ENCODE measurements at regions not wholly inside any gene's neighbourhood (a gene's known extent, or its start where the extent isn't known, plus 50 kb on each side); places are given as distances from the start of the nearest gene placed in this dataset.
"Not testable (repeated sequence)": the region's sequence is repeated elsewhere in the genome, so short reads cannot be mapped to it uniquely, and the experiment has no call there.

GRCh38 chr3:20836801-20837200 lies 650.8 kb upstream of the SGO1 start:
- no peak overlapping the region for H3K4me3 ChIP-seq
- no peaks in the 10 kb centered on the region for H4K20me1 ChIP-seq (ENCODE audit: insufficient read depth)
- no peaks in the 10 kb centered on the region for H3K9me2 ChIP-seq (ENCODE audit: insufficient read depth)
- H3K9me3 ChIP-seq (ENCODE audit: low read depth), result no peaks in the 10 kb centered on the region
- H3K9ac ChIP-seq, result no peak overlapping the region
- no peaks in the 10 kb centered on the region for H3K4me1 ChIP-seq (ENCODE audit: insufficient read depth)
- 70% methylated on average over 2 of the region's 2 CpGs for WGBS, 2 experiments (ENCODE audit: low coverage in 1 of 2, low lambda C conversion rate in 2 of 2, missing lambda C conversion rate in 2 of 2)
- no peaks in the 10 kb centered on the region for H3K79me2 ChIP-seq (ENCODE audit: insufficient read depth)
- no peak overlapping the region for H2AFZ ChIP-seq
- no peak for TF ChIP-seq EZH2 (IDR thresholded peaks at IDR 0.05; ENCODE audit: insufficient read depth, poor library complexity, severe bottlenecking)
- DNase-seq, result no peak
- H3K27ac ChIP-seq, result no peak overlapping the region
- no peaks in the 10 kb centered on the region for H3F3A ChIP-seq (ENCODE audit: insufficient read depth)
- H3K36me3 ChIP-seq (ENCODE audit: low read depth), result no peaks in the 10 kb centered on the region
- H3K4me2 ChIP-seq (ENCODE audit: unreplicated experiment), result no peak overlapping the region
- in situ Hi-C loops (cut with MboI), result no loop called here
- H3K27me3 ChIP-seq (replicated peaks; ENCODE audit: insufficient read depth), result no peaks in the 10 kb centered on the region

GRCh38 chr3:20832963-20833362 lies 647.0 kb upstream of the SGO1 start:
- H3K79me2 ChIP-seq (ENCODE audit: insufficient read depth), result no peaks in the 10 kb centered on the region
- no peak overlapping the region for H3K9ac ChIP-seq
- no peak overlapping the region for H3K4me3 ChIP-seq
- no peaks in the 10 kb centered on the region for H3K9me2 ChIP-seq (ENCODE audit: insufficient read depth)
- H2AFZ ChIP-seq, result no peak overlapping the region
- no peaks in the 10 kb centered on the region for H3F3A ChIP-seq (ENCODE audit: insufficient read depth)
- H3K4me2 ChIP-seq (ENCODE audit: unreplicated experiment), result no peak overlapping the region
- no peak for DNase-seq
- WGBS, 2 experiments (ENCODE audit: low coverage in 1 of 2, low lambda C conversion rate in 2 of 2, missing lambda C conversion rate in 2 of 2), result 60 to 73% methylated on average over 2 of the region's 2 CpGs
- H3K27ac ChIP-seq, result no peak overlapping the region
- H3K4me1 ChIP-seq (ENCODE audit: insufficient read depth), result no peaks in the 10 kb centered on the region
- no peaks in the 10 kb centered on the region for H3K36me3 ChIP-seq (ENCODE audit: low read depth)
- no peaks in the 10 kb centered on the region for H3K9me3 ChIP-seq (ENCODE audit: low read depth)
- in situ Hi-C loops (cut with MboI), result no loop called here
- H3K27me3 ChIP-seq (replicated peaks; ENCODE audit: insufficient read depth), result no peaks in the 10 kb centered on the region
- H4K20me1 ChIP-seq (ENCODE audit: insufficient read depth), result no peaks in the 10 kb centered on the region
- TF ChIP-seq EZH2phosphoT487 (IDR thresholded peaks at IDR 0.05; ENCODE audit: insufficient read depth, low read depth) (no peak), EZH2 (IDR thresholded peaks at IDR 0.05; ENCODE audit: insufficient read depth, poor library complexity, severe bottlenecking) (no peak)

- H3K9me2 ChIP-seq (ENCODE audit: insufficient read depth), result no peaks in the 10 kb centered on the region
- in situ Hi-C loops (cut with MboI), result no loop called here
- H3F3A ChIP-seq (ENCODE audit: insufficient read depth), result no peaks in the 10 kb centered on the region
- no peaks in the 10 kb centered on the region for H3K27me3 ChIP-seq (replicated peaks; ENCODE audit: insufficient read depth)
- H3K9ac ChIP-seq, result no peak overlapping the region
- H3K4me1 ChIP-seq (ENCODE audit: insufficient read depth), result no peaks in the 10 kb centered on the region
- no peak for DNase-seq
- TF ChIP-seq EZH2phosphoT487 (IDR thresholded peaks at IDR 0.05; ENCODE audit: insufficient read depth, low read depth) (no peak), EZH2 (IDR thresholded peaks at IDR 0.05; ENCODE audit: insufficient read depth, poor library complexity, severe bottlenecking) (no peak)
- no peaks in the 10 kb centered on the region for H4K20me1 ChIP-seq (ENCODE audit: insufficient read depth)
- no peak overlapping the region for H3K4me2 ChIP-seq (ENCODE audit: unreplicated experiment)
- H3K27ac ChIP-seq, result no peak overlapping the region
- no peak overlapping the region for H2AFZ ChIP-seq
- no peaks in the 10 kb centered on the region for H3K9me3 ChIP-seq (ENCODE audit: low read depth)
- no peaks in the 10 kb centered on the region for H3K79me2 ChIP-seq (ENCODE audit: insufficient read depth)
- no peaks in the 10 kb centered on the region for H3K36me3 ChIP-seq (ENCODE audit: low read depth)
- H3K4me3 ChIP-seq, result no peak overlapping the region
Observed at GRCh38 chr3:20822251-20822650, 636.2 kb upstream of the SGO1 start.

- H3K4me1 ChIP-seq (ENCODE audit: insufficient read depth); H3K4me2 ChIP-seq (ENCODE audit: unreplicated experiment); DNase-seq; H3K27ac ChIP-seq; H2AFZ ChIP-seq; H3K27me3 ChIP-seq (replicated peaks; ENCODE audit: insufficient read depth); in situ Hi-C loops (cut with MboI); H3K79me2 ChIP-seq (ENCODE audit: insufficient read depth); H3K4me3 ChIP-seq; H3K36me3 ChIP-seq (ENCODE audit: low read depth); H3K9me3 ChIP-seq (ENCODE audit: low read depth); H3K9ac ChIP-seq; H3K9me2 ChIP-seq (ENCODE audit: insufficient read depth); H3F3A ChIP-seq (ENCODE audit: insufficient read depth); H4K20me1 ChIP-seq (ENCODE audit: insufficient read depth): not testable (repeated sequence)
- WGBS, 2 experiments (ENCODE audit: low coverage in 1 of 2, low lambda C conversion rate in 2 of 2, missing lambda C conversion rate in 2 of 2), result 52 to 70% methylated on average over 9 of the region's 9 CpGs
Observed at GRCh38 chr3:20820872-20821271, 634.9 kb upstream of the SGO1 start.

GRCh38 chr3:20811631-20812030 lies 625.6 kb upstream of the SGO1 start:
- Histone ChIP-seq H3K9ac (no peak overlapping the region), H3K4me2 (ENCODE audit: unreplicated experiment) (no peak overlapping the region), H3K4me3 (no peak overlapping the region), H3K27ac (no peak overlapping the region), H3K27me3 (replicated peaks; ENCODE audit: insufficient read depth) (no peaks in the 10 kb centered on the region), H3K9me3 (ENCODE audit: low read depth) (no peaks in the 10 kb centered on the region), H3K4me1 (ENCODE audit: insufficient read depth) (no peaks in the 10 kb centered on the region), H3K36me3 (ENCODE audit: low read depth) (no peaks in the 10 kb centered on the region), H3F3A (ENCODE audit: insufficient read depth) (no peaks in the 10 kb centered on the region), H2AFZ (no peak overlapping the region), H3K79me2 (ENCODE audit: insufficient read depth) (no peaks in the 10 kb centered on the region), H4K20me1 (ENCODE audit: insufficient read depth) (no peaks in the 10 kb centered on the region), H3K9me2 (ENCODE audit: insufficient read depth) (no peaks in the 10 kb centered on the region)
- in situ Hi-C loops (cut with MboI), result no loop called here
- TF ChIP-seq EZH2 (IDR thresholded peaks at IDR 0.05; ENCODE audit: insufficient read depth, poor library complexity, severe bottlenecking), result no peak
- TF ChIP-seq EZH2phosphoT487 (IDR thresholded peaks at IDR 0.05; ENCODE audit: insufficient read depth, low read depth), result no peak
- WGBS, 2 experiments (ENCODE audit: low coverage in 1 of 2, low lambda C conversion rate in 2 of 2, missing lambda C conversion rate in 2 of 2), result 9 to 12% methylated on average over 2 of the region's 2 CpGs
- DNase-seq, result peak; percentile 8
